Activated naive CD8-positive, alpha-beta T cell treated with anti-CD3 and anti-CD28 coated beads for 36 hours (primary cell): ENCODE measurements at regions not wholly inside any gene's neighbourhood (a gene's known extent, or its start where the extent isn't known, plus 50 kb on each side); places are given as distances from the start of the nearest gene placed in this dataset.

Experiments
- DNase-seq: peaks from one replicate; pipeline ENCODE4 v3.0.0; 2021
- H3K27ac Mint-ChIP-seq: one replicate; pipeline ENCODE4 v1.8.0; 2022; ENCODE audit warnings: mild to moderate bottlenecking, moderate library complexity, mixed read lengths
- H3K27me3 Mint-ChIP-seq: one replicate; pipeline ENCODE4 v1.8.0; 2022; ENCODE audit warnings: mild to moderate bottlenecking, mixed read lengths
- H3K36me3 Mint-ChIP-seq: one replicate; pipeline ENCODE4 v1.8.0; 2021; ENCODE audit warnings: mild to moderate bottlenecking, mixed read lengths
- H3K4me1 Mint-ChIP-seq: one replicate; pipeline ENCODE4 v1.8.0; 2021; ENCODE audit warnings: mixed read lengths
- H3K4me3 Mint-ChIP-seq: one replicate; pipeline ENCODE4 v1.8.0; 2022; ENCODE audit warnings: mild to moderate bottlenecking, moderate library complexity, mixed read lengths
- H3K9me3 Mint-ChIP-seq: one replicate; pipeline ENCODE4 v1.8.0; 2022; ENCODE audit warnings: mixed read lengths

GRCh38 chrX:122790376-122791095 lies 393.5 kb upstream of the GRIA3 start:
- H3K27me3 Mint-ChIP-seq = no peaks in the 10 kb centered on the region
- H3K4me3 Mint-ChIP-seq = no peak overlapping the region
- DNase-seq = no peak
- no peaks in the 10 kb centered on the region for H3K4me1 Mint-ChIP-seq
- H3K36me3 Mint-ChIP-seq = no peaks in the 10 kb centered on the region
- no peak overlapping the region for H3K27ac Mint-ChIP-seq
- peaks cover 2% of the 10 kb centered on the region for H3K9me3 Mint-ChIP-seq

GRCh38 chrX:122813876-122814275 lies 370.2 kb upstream of the GRIA3 start:
- Mint-ChIP-seq H3K4me3 (no peak overlapping the region), H3K27ac (no peak overlapping the region), H3K36me3 (no peaks in the 10 kb centered on the region), H3K27me3 (no peaks in the 10 kb centered on the region), H3K9me3 (no peaks in the 10 kb centered on the region), H3K4me1 (no peaks in the 10 kb centered on the region)
- DNase-seq = no peak

- H3K4me3 Mint-ChIP-seq = no peak overlapping the region
- H3K27ac Mint-ChIP-seq = no peak overlapping the region
- peaks cover 3% of the 10 kb centered on the region for H3K9me3 Mint-ChIP-seq
- no peaks in the 10 kb centered on the region for H3K4me1 Mint-ChIP-seq
- DNase-seq = no peak
- no peaks in the 10 kb centered on the region for H3K27me3 Mint-ChIP-seq
- H3K36me3 Mint-ChIP-seq = no peaks in the 10 kb centered on the region
These were observed 367.8 kb upstream of the GRIA3 start for GRCh38 chrX:122816288-122816687.

GRCh38 chrX:122817321-122817955 lies 366.6 kb upstream of the GRIA3 start:
- Mint-ChIP-seq H3K36me3 (no peaks in the 10 kb centered on the region), H3K27ac (no peak overlapping the region), H3K27me3 (no peaks in the 10 kb centered on the region), H3K4me1 (no peaks in the 10 kb centered on the region), H3K4me3 (no peak overlapping the region), H3K9me3 (peaks cover 3% of the 10 kb centered on the region)
- no peak for DNase-seq

GRCh38 chrX:122818068-122818467 lies 366.0 kb upstream of the GRIA3 start:
- Mint-ChIP-seq H3K9me3 (peaks cover 3% of the 10 kb centered on the region), H3K36me3 (no peaks in the 10 kb centered on the region), H3K27me3 (no peaks in the 10 kb centered on the region), H3K27ac (no peak overlapping the region), H3K4me1 (no peaks in the 10 kb centered on the region), H3K4me3 (no peak overlapping the region)
- no peak for DNase-seq

GRCh38 chrX:122833230-122833629 lies 350.8 kb upstream of the GRIA3 start:
- Mint-ChIP-seq H3K27me3 (no peaks in the 10 kb centered on the region), H3K9me3 (no peaks in the 10 kb centered on the region)
- DNase-seq = no peak

GRCh38 chrX:122835886-122836285 lies 348.2 kb upstream of the GRIA3 start:
- Mint-ChIP-seq H3K36me3 (no peaks in the 10 kb centered on the region), H3K4me3 (no peak overlapping the region), H3K27ac (no peak overlapping the region), H3K9me3 (no peaks in the 10 kb centered on the region), H3K27me3 (no peaks in the 10 kb centered on the region), H3K4me1 (no peaks in the 10 kb centered on the region)
- no peak for DNase-seq

More at GRCh38 chrX:122833230-122833629, 350.8 kb upstream of the GRIA3 start:
- Mint-ChIP-seq H3K27ac (no peak overlapping the region), H3K4me1 (no peaks in the 10 kb centered on the region), H3K4me3 (no peak overlapping the region), H3K36me3 (no peaks in the 10 kb centered on the region)

GRCh38 chrX:122850326-122850725 lies 333.8 kb upstream of the GRIA3 start:
- Mint-ChIP-seq H3K27ac (no peak overlapping the region), H3K4me3 (no peak overlapping the region), H3K9me3 (peaks cover 4% of the 10 kb centered on the region), H3K4me1 (no peaks in the 10 kb centered on the region), H3K36me3 (no peaks in the 10 kb centered on the region), H3K27me3 (no peaks in the 10 kb centered on the region)
- DNase-seq = no peak

GRCh38 chrX:122856205-122856604 lies 327.9 kb upstream of the GRIA3 start:
- no peak overlapping the region for H3K4me3 Mint-ChIP-seq
- no peak overlapping the region for H3K27ac Mint-ChIP-seq
- peaks cover 4% of the 10 kb centered on the region for H3K9me3 Mint-ChIP-seq
- no peak for DNase-seq
- H3K27me3 Mint-ChIP-seq = no peaks in the 10 kb centered on the region
- no peaks in the 10 kb centered on the region for H3K36me3 Mint-ChIP-seq
- H3K4me1 Mint-ChIP-seq = no peaks in the 10 kb centered on the region

- Mint-ChIP-seq H3K27me3 (no peaks in the 10 kb centered on the region), H3K4me1 (no peaks in the 10 kb centered on the region), H3K27ac (no peak overlapping the region)
These were observed 326.3 kb upstream of the GRIA3 start for GRCh38 chrX:122857734-122858133.

GRCh38 chrX:122863067-122863466 lies 321.0 kb upstream of the GRIA3 start:
- H3K27me3 Mint-ChIP-seq = no peaks in the 10 kb centered on the region
- H3K4me3 Mint-ChIP-seq = no peak overlapping the region
- H3K4me1 Mint-ChIP-seq = no peaks in the 10 kb centered on the region
- H3K36me3 Mint-ChIP-seq = no peaks in the 10 kb centered on the region
- no peaks in the 10 kb centered on the region for H3K9me3 Mint-ChIP-seq
- H3K27ac Mint-ChIP-seq = no peak overlapping the region
- DNase-seq = no peak

More at GRCh38 chrX:122857734-122858133, 326.3 kb upstream of the GRIA3 start:
- DNase-seq = no peak
- no peaks in the 10 kb centered on the region for H3K36me3 Mint-ChIP-seq
- peaks cover 4% of the 10 kb centered on the region for H3K9me3 Mint-ChIP-seq
- H3K4me3 Mint-ChIP-seq = no peak overlapping the region

GRCh38 chrX:122866532-122866931 lies 317.5 kb upstream of the GRIA3 start:
- Mint-ChIP-seq H3K27me3 (no peaks in the 10 kb centered on the region), H3K9me3 (no peaks in the 10 kb centered on the region), H3K4me1 (no peaks in the 10 kb centered on the region), H3K36me3 (no peaks in the 10 kb centered on the region), H3K27ac (no peak overlapping the region), H3K4me3 (no peak overlapping the region)
- DNase-seq = no peak

- Mint-ChIP-seq H3K27me3 (no peaks in the 10 kb centered on the region), H3K9me3 (no peaks in the 10 kb centered on the region), H3K4me3 (no peak overlapping the region), H3K4me1 (no peaks in the 10 kb centered on the region), H3K27ac (no peak overlapping the region), H3K36me3 (no peaks in the 10 kb centered on the region)
- no peak for DNase-seq
These were observed 315.4 kb upstream of the GRIA3 start for GRCh38 chrX:122868631-122869030.

GRCh38 chrX:122869171-122869570 lies 314.9 kb upstream of the GRIA3 start:
- Mint-ChIP-seq H3K4me1 (no peaks in the 10 kb centered on the region), H3K9me3 (no peaks in the 10 kb centered on the region), H3K36me3 (no peaks in the 10 kb centered on the region), H3K27me3 (no peaks in the 10 kb centered on the region), H3K27ac (no peak overlapping the region), H3K4me3 (no peak overlapping the region)
- no peak for DNase-seq

- Mint-ChIP-seq H3K27me3 (no peaks in the 10 kb centered on the region), H3K36me3 (no peaks in the 10 kb centered on the region), H3K4me1 (no peaks in the 10 kb centered on the region), H3K9me3 (peaks cover 2% of the 10 kb centered on the region), H3K27ac (no peak overlapping the region), H3K4me3 (no peak overlapping the region)
- no peak for DNase-seq
These were observed 305.8 kb upstream of the GRIA3 start for GRCh38 chrX:122878269-122878668.

GRCh38 chrX:122880952-122881351 lies 303.1 kb upstream of the GRIA3 start:
- peaks cover 2% of the 10 kb centered on the region for H3K9me3 Mint-ChIP-seq
- no peak overlapping the region for H3K27ac Mint-ChIP-seq
- H3K36me3 Mint-ChIP-seq = no peaks in the 10 kb centered on the region
- no peak overlapping the region for H3K4me3 Mint-ChIP-seq
- no peaks in the 10 kb centered on the region for H3K27me3 Mint-ChIP-seq
- DNase-seq = no peak
- no peaks in the 10 kb centered on the region for H3K4me1 Mint-ChIP-seq
